B cell (primary cell): ENCODE measurements at regions not wholly inside any gene's neighbourhood (a gene's known extent, or its start where the extent isn't known, plus 50 kb on each side); places are given as distances from the start of the nearest gene placed in this dataset.

Experiments
- ATAC-seq: fragments of 200-7000 bp; cut with Tn5 transposase; one replicate; pipeline ENCODE4 v1.10.0; 2021; ENCODE audit warnings: low read depth, mild to moderate bottlenecking, moderate number of reproducible peaks, moderate library complexity
- CTCF ChIA-PET: fragments of 350-600 bp; sonication (Branson Sonifier 250); formaldehyde crosslinking; loops from one replicate; lab custom pipeline; 2021; ENCODE audit warnings: antibody characterized with exemption, inconsistent platforms; lab: Charles Lee
- POLR2A ChIA-PET: fragments of 350-600 bp; sonication (Branson Sonifier 250); formaldehyde crosslinking; loops from one replicate; lab custom pipeline; 2021; ENCODE audit warnings: antibody characterized with exemption; lab: Charles Lee
- DNase-seq: peaks from one replicate; pipeline ENCODE4 v3.0.0; 2013
- H2AFZ ChIP-seq: 2 replicates; pipeline ENCODE4 v1.6.1; 2012; ENCODE audit warnings: mild to moderate bottlenecking, low read depth, low read length; ENCODE audit not compliant: insufficient read depth, poor library complexity, severe bottlenecking
- H3K27ac ChIP-seq, 2 donors: 1 replicate in 1 of 2; 2 replicates in 1 of 2; pipeline ENCODE4 v1.5.1; 2012 to 2013; ENCODE audit warnings: low read length in 2 of 2, mild to moderate bottlenecking in 2 of 2, moderate library complexity in 1 of 2
- H3K27me3 ChIP-seq, 4 experiments: fragments of 200-600 bp in 1 of 4; sonication (generic) in 1 of 4; replicated peaks in 1 of 4; 1 replicate in 2 of 4; 2 replicates in 2 of 4; pipeline versions ENCODE4 v1.6.1 to v1.7.0; 2013 to 2016; ENCODE audit warnings: low read length in 3 of 4, mild to moderate bottlenecking in 2 of 4, mixed read lengths in 1 of 4, moderate library complexity in 1 of 4; ENCODE audit not compliant: insufficient read depth in 4 of 4, control insufficient read depth in 3 of 4; ENCODE audit errors: control extremely low read depth in 1 of 4
- H3K36me3 ChIP-seq, 2 experiments: replicated peaks in 1 of 2; 1 replicate in 1 of 2; 2 replicates in 1 of 2; pipeline versions ENCODE4 v1.6.1 to v1.7.1; 2013; ENCODE audit warnings: low read length in 1 of 2; ENCODE audit not compliant: insufficient read depth in 2 of 2, control insufficient read depth in 1 of 2; ENCODE audit errors: control extremely low read depth in 1 of 2, extremely low read depth in 1 of 2
- H3K4me1 ChIP-seq, 2 donors: fragments of 200-600 bp in 1 of 2; sonication (generic) in 1 of 2; 1 replicate in 1 of 2; 2 replicates in 1 of 2; pipeline versions ENCODE4 v1.5.1 to v1.6.1; 2013 to 2017; ENCODE audit warnings: low read length in 2 of 2; ENCODE audit not compliant: control insufficient read depth in 2 of 2, insufficient read depth in 2 of 2
- H3K4me2 ChIP-seq: replicated peaks from 2 replicates; pipeline ENCODE3; 2012; ENCODE audit warnings: mild to moderate bottlenecking, low read depth, low read length; ENCODE audit not compliant: poor library complexity, severe bottlenecking
- H3K4me3 ChIP-seq, 5 experiments: fragments of 200-600 bp in 1 of 5; sonication (generic) in 1 of 5; 1 replicate in 3 of 5; 2 replicates in 2 of 5; pipeline versions ENCODE4 v1.5.1 to v1.7.0; 2011 to 2016; ENCODE audit warnings: low read length in 4 of 5, mild to moderate bottlenecking in 4 of 5, low read depth in 2 of 5, control low read depth in 1 of 5, moderate library complexity in 1 of 5; ENCODE audit not compliant: insufficient read depth in 1 of 5; ENCODE audit errors: control extremely low read depth in 1 of 5, extremely low read depth in 1 of 5
- H3K79me2 ChIP-seq: fragments of 200-600 bp; sonication (generic); one replicate; pipeline ENCODE4 v1.6.0; 2016; ENCODE audit warnings: low read length; ENCODE audit not compliant: control insufficient read depth, insufficient read depth
- H3K9ac ChIP-seq: fragments of 200-600 bp; sonication (generic); 2 replicates; pipeline ENCODE4 v1.6.1; 2017; ENCODE audit warnings: mild to moderate bottlenecking, low read length, moderate library complexity
- H3K9me3 ChIP-seq, 3 donors: one replicate each; pipeline versions ENCODE4 v1.6.1 to v1.7.1; 2013; ENCODE audit warnings: low read length in 2 of 3; ENCODE audit not compliant: control insufficient read depth in 2 of 3, insufficient read depth in 1 of 3; ENCODE audit errors: control extremely low read depth in 1 of 3
- H4K20me1 ChIP-seq: 2 replicates; pipeline ENCODE4 v1.6.0; 2012; ENCODE audit warnings: mild to moderate bottlenecking, low read length; ENCODE audit not compliant: insufficient read depth, control insufficient read depth, poor library complexity, severe bottlenecking
- H3K27ac Mint-ChIP-seq: one replicate; pipeline ENCODE4 v1.8.0; 2021; ENCODE audit warnings: mixed read lengths
- H3K27me3 Mint-ChIP-seq: one replicate; pipeline ENCODE4 v1.8.0; 2021; ENCODE audit warnings: mixed read lengths
- H3K4me1 Mint-ChIP-seq: one replicate; pipeline ENCODE4 v1.8.0; 2021; ENCODE audit warnings: mixed read lengths
- H3K4me3 Mint-ChIP-seq: one replicate; pipeline ENCODE4 v1.8.0; 2021; ENCODE audit warnings: mixed read lengths
- H3K9me3 Mint-ChIP-seq: one replicate; pipeline ENCODE4 v1.8.0; 2022; ENCODE audit warnings: mixed read lengths; ENCODE audit not compliant: insufficient read depth
- CTCF ChIP-seq: fragments of 200-600 bp; IDR thresholded peaks from one replicate; pipeline ENCODE4 v1.8.0; 2022; ENCODE audit warnings: antibody characterized with exemption, mild to moderate bottlenecking
- EZH2 ChIP-seq: IDR thresholded peaks from 2 replicates; pipeline ENCODE4 v1.6.1; 2012; ENCODE audit warnings: borderline replicate concordance, low read depth, mild to moderate bottlenecking, moderate library complexity, low read length; ENCODE audit not compliant: insufficient read depth, poor library complexity, severe bottlenecking
- WGBS: methylation state at CpG from one replicate; pipeline ENCODE4 v1.1.5; 2013; ENCODE audit warnings: missing lambda C conversion rate; ENCODE audit not compliant: insufficient coverage; 5-methylcytosine and 5-hydroxymethylcytosine counted together
- intact Hi-C: fragments of 100-400 bp; cut with micrococcal nuclease; formaldehyde crosslinking; loops from one replicate; pipeline ENCODE4 v1.10.0; 2022

DNA sequence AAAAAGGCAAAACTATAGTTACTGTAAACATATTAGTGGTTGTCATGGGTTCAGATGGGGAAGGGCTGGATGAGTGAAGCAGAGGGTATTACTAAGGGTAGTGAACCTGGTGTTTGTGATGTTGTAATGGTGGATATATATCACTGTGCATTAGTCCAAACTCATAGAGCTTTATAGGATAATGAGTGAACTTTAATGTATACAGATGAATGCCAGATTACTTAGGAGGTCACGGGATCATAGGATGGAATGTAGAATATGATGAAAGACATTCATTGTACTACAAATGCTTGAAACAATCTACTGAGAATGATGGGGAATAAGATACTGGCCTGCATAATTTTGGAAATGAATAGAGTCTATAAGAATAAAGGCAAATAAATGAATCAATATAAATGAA is 226.7 kb upstream of the ZNF804A start:
- Histone ChIP-seq H3K4me3 (no peak overlapping the region), H3K79me2 (no peaks in the 10 kb centered on the region), H3K36me3 (no peaks in the 10 kb centered on the region), H3K4me2 (no peak overlapping the region), H3K9ac (no peak overlapping the region), H4K20me1 (no peaks in the 10 kb centered on the region), H3K9me3 (no peaks in the 10 kb centered on the region), H2AFZ (no peak overlapping the region), H3K27ac (no peak overlapping the region), H3K4me1 (peaks cover 7 to 13% of the 10 kb centered on the region in 2 donors), H3K27me3 (no peaks in the 10 kb centered on the region)
- DNase-seq (no peak), ATAC-seq (no peak)
- CTCF ChIA-PET, result no interaction called here
- Mint-ChIP-seq H3K27me3 (no peaks in the 10 kb centered on the region), H3K4me1 (peaks cover 13% of the 10 kb centered on the region), H3K27ac (peak overlapping the region; percentile 5), H3K9me3 (peaks cover 2% of the 10 kb centered on the region), H3K4me3 (no peak overlapping the region)
- intact Hi-C loops, result no loop called here
- no CpG with 5 or more reads among the region's 1 CpG for WGBS
- TF ChIP-seq CTCF (no peak), EZH2 (no peak)
- POLR2A ChIA-PET, result no interaction called here

GRCh38 chr2:184372484-184372883 is 225.8 kb upstream of the ZNF804A start:
- Mint-ChIP-seq H3K27me3 (no peaks in the 10 kb centered on the region), H3K27ac (no peak overlapping the region), H3K4me3 (no peak overlapping the region), H3K4me1 (peaks cover 13% of the 10 kb centered on the region), H3K9me3 (peaks cover 2% of the 10 kb centered on the region)
- no peak overlapping the region for H3K4me2 ChIP-seq
- no peaks in the 10 kb centered on the region for H3K79me2 ChIP-seq
- H3K36me3 ChIP-seq, result no peaks in the 10 kb centered on the region
- DNase-seq (no peak), ATAC-seq (no peak)
- H3K27ac ChIP-seq, result no peak overlapping the region
- no peak overlapping the region for H3K4me3 ChIP-seq
- no peaks in the 10 kb centered on the region for H3K9me3 ChIP-seq
- ChIA-PET CTCF (no interaction called here), POLR2A (no interaction called here)
- intact Hi-C loops, result no loop called here
- no peak for TF ChIP-seq CTCF
- no peak for TF ChIP-seq EZH2
- no peaks in the 10 kb centered on the region for H3K27me3 ChIP-seq
- no peaks in the 10 kb centered on the region for H4K20me1 ChIP-seq
- H2AFZ ChIP-seq, result no peak overlapping the region
- peaks cover 7 to 13% of the 10 kb centered on the region in 2 donors for H3K4me1 ChIP-seq
- no peak overlapping the region for H3K9ac ChIP-seq
